ENCODE measurements at regions not wholly inside any gene's neighbourhood (a gene's known extent, or its start where the extent isn't known, plus 50 kb on each side); places are given as distances from the start of the nearest gene placed in this dataset.
A peak's percentile ranks its signal among the peaks of the same experiment; 100 is the strongest.

DNA sequence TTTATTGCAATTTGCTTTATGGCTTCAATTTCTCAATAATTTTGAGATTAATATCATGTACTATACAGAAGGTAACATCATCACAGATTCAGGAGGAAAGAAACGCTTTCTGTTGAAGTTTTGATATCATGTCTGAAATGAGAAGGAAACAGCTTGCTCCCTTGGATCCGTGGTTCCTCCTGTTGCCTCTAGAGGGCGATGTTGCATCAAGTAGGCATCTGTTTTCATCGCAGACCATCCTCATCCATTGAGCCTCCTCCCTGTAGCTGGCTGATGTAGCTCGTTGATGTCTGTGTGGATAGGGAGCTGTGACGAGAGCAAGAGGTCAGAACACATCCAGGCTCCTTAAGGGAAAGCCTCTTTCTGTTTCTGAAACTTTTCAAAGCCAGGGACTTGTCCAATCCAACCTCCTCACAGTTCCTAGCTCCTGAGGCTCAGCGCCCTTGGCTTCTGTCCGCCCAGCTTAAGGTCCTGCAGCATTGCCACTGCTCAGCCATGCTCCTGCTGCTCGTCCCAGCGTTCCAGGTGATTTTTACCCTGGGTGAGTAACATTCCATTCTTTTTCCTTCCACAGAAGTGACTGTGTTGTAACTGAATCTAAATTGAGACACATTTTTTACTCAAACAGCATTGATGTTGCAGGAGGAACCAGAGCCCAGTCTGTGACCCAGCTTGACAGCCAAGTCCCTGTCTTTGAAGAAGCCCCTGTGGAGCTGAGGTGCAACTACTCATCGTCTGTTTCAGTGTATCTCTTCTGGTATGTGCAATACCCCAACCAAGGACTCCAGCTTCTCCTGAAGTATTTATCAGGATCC is 304.8 kb upstream of the OR4E1 start:
- TF ChIP-seq, protein P1, sequence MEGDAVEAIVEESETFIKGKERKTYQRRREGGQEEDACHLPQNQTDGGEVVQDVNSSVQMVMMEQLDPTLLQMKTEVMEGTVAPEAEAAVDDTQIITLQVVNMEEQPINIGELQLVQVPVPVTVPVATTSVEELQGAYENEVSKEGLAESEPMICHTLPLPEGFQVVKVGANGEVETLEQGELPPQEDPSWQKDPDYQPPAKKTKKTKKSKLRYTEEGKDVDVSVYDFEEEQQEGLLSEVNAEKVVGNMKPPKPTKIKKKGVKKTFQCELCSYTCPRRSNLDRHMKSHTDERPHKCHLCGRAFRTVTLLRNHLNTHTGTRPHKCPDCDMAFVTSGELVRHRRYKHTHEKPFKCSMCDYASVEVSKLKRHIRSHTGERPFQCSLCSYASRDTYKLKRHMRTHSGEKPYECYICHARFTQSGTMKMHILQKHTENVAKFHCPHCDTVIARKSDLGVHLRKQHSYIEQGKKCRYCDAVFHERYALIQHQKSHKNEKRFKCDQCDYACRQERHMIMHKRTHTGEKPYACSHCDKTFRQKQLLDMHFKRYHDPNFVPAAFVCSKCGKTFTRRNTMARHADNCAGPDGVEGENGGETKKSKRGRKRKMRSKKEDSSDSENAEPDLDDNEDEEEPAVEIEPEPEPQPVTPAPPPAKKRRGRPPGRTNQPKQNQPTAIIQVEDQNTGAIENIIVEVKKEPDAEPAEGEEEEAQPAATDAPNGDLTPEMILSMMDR (conservative IDR thresholded peaks at IDR 0.05; ENCODE audit: low read length) = peak; percentile 95
- TF ChIP-seq EZH2phosphoT487 (IDR thresholded peaks at IDR 0.05; ENCODE audit: borderline replicate concordance) = no peak

All from Loucy (cell line).